ENCODE measurements at regions not wholly inside any gene's neighbourhood (a gene's known extent, or its start where the extent isn't known, plus 50 kb on each side); places are given as distances from the start of the nearest gene placed in this dataset.

DNA sequence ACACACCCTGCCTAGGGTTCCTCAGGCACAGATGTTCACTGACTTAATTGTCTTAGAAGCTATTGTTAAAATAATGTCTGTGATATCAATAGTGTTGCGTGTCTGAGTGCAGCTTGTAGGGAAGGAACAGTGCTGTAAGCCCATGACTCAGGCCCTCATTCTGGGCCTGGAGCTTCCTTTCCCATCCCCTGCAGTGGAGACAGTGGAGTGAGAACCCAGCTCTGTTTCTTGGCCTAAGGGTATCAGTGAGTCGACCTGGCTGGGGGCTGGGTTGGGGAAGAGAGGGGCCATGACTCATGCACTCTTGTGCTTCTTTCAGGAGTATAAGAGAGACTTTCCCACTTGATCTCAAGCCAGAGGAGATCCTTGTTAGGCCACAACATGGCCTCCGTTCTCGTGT is 106.8 kb downstream of the HRH4 start:
- DNase-seq (ENCODE audit: insufficient read length) (no peak), FAIRE-seq (no peak)
- TF ChIP-seq TAF1 (IDR thresholded peaks at IDR 0.05; ENCODE audit: borderline replicate concordance, low read depth, low read length) (no peak), POLR2A (IDR thresholded peaks at IDR 0.05; ENCODE audit: low read depth, low read length) (no peak), POLR2AphosphoS5 (IDR thresholded peaks at IDR 0.05; ENCODE audit: low read depth, low read length) (no peak)

DNA sequence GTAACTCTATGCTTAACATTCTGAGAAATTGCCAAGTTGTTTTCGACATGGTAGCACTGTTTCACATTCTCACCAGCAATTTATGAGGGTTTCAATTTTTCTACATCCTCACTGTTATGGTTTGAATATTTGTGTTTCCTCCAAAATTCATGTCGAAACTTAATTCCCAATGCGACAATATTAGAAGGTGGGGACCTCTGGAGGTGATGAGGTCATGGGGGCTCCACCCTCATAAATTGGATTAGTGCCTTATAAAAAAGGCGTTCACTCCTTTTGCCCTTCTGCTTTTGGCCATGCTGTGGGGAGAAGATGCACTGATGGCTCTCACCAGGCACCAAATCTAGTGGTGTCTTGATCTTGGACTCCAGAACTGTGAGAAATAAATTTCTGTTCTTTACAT is 110.3 kb downstream of the HRH4 start:
- no peak for TF ChIP-seq POLR2AphosphoS5 (IDR thresholded peaks at IDR 0.05; ENCODE audit: low read depth, low read length)
- no peak for TF ChIP-seq TAF1 (IDR thresholded peaks at IDR 0.05; ENCODE audit: borderline replicate concordance, low read depth, low read length)
- TF ChIP-seq POLR2A (IDR thresholded peaks at IDR 0.05; ENCODE audit: low read depth, low read length): no peak
- DNase-seq (ENCODE audit: insufficient read length): no peak
- FAIRE-seq: no peak

DNA sequence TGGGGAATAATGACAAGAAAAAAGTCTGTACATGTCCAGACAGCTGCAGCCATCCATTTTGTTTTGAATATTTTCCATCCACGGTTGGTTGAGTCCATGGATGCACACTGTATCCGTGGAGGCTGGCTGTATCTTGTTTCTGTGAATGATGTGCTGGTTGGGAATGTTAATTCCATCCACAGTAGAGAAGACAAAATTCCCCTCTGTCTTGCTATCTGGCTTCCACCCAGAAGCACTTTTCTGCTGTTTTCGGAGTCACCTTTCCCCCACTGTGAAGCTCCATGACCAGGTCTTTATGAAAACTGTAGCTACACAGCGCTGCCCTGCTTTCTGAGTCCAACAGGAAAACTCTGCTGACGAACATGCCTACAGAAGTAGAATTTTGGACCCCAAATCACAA is 122.3 kb downstream of the HRH4 start:
- no peak for TF ChIP-seq POLR2AphosphoS5 (IDR thresholded peaks at IDR 0.05; ENCODE audit: low read depth, low read length)
- no peak for TF ChIP-seq TAF1 (IDR thresholded peaks at IDR 0.05; ENCODE audit: borderline replicate concordance, low read depth, low read length)
- no peak for TF ChIP-seq POLR2A (IDR thresholded peaks at IDR 0.05; ENCODE audit: low read depth, low read length)
- no peak for DNase-seq (ENCODE audit: insufficient read length)
- FAIRE-seq: no peak

DNA sequence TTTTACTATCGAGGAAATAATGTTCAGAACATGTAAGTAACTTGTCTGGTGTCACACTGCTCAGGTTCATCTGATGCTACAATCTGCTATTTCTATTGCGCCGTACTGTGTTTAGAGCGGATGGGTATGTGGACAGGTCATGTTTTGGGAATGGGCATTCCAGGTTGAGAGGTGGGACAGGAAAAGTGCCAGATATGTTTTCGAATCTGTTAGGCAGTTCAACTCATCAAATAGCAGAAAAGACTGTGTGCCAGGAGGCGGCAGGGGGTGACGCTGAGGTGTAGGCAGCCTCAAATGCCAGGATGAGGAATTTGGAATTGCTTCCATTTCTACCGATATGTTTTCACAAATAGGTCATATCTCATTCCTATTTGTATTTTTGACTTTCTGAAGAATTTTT is 123.8 kb downstream of the HRH4 start:
- TF ChIP-seq POLR2A (IDR thresholded peaks at IDR 0.05; ENCODE audit: low read depth, low read length) (no peak), POLR2AphosphoS5 (IDR thresholded peaks at IDR 0.05; ENCODE audit: low read depth, low read length) (no peak), TAF1 (IDR thresholded peaks at IDR 0.05; ENCODE audit: borderline replicate concordance, low read depth, low read length) (no peak)
- DNase-seq (ENCODE audit: insufficient read length) (no peak), FAIRE-seq (no peak)

DNA sequence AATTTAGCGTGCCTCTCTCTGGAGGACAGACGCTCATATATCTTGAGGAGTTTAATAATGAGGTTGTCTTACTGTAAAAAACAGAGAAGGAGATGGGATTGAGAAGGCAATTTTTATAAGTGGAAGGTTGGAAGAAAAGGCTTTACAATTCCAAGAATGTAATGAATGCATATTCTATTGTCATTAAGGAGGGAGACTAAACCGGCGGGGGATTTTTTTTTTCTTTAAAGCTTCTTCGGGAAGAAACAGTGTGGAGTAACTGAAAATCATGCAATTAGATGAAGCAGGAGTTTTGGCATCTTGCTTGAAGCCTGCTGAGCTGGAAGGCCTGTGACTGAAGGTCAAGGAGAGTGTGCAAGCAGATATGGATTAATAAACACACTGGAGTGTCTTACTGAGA is 124.4 kb downstream of the HRH4 start:
- TF ChIP-seq POLR2A (IDR thresholded peaks at IDR 0.05; ENCODE audit: low read depth, low read length) (no peak), POLR2AphosphoS5 (IDR thresholded peaks at IDR 0.05; ENCODE audit: low read depth, low read length) (no peak), TAF1 (IDR thresholded peaks at IDR 0.05; ENCODE audit: borderline replicate concordance, low read depth, low read length) (no peak)
- no peak for DNase-seq (ENCODE audit: insufficient read length)
- FAIRE-seq: no peak

DNA sequence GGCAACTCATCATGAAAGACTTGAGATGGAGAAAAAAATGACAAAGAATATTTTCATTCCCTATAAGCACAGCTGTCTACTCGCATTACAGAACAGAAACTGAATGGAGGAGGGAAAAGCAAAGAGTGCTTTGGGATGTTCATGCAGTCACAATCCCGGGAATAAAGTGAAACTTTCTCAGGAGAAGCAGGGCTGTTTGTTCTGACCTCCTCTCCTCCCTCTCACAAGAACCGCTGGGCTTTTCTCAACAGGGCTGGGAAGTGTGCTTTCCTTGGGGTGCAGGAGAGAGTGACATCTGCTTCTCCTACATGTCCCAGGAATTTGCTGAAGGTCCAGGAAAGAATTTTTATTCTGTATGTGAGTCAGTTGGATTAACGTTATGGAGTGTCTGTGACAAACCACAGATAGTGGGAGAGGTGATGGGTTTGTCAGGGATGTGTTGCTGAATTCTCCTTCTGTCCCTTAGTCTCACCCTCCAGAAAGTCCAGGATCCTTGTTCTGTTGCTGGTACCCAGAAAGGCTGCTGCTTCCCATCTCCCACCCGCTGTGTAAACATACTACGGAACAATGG is 125.6 kb downstream of the HRH4 start:
- FAIRE-seq: no peak
- TF ChIP-seq POLR2A (IDR thresholded peaks at IDR 0.05; ENCODE audit: low read depth, low read length) (no peak), TAF1 (IDR thresholded peaks at IDR 0.05; ENCODE audit: borderline replicate concordance, low read depth, low read length) (no peak), POLR2AphosphoS5 (IDR thresholded peaks at IDR 0.05; ENCODE audit: low read depth, low read length) (no peak)
- no peak for DNase-seq (ENCODE audit: insufficient read length)

DNA sequence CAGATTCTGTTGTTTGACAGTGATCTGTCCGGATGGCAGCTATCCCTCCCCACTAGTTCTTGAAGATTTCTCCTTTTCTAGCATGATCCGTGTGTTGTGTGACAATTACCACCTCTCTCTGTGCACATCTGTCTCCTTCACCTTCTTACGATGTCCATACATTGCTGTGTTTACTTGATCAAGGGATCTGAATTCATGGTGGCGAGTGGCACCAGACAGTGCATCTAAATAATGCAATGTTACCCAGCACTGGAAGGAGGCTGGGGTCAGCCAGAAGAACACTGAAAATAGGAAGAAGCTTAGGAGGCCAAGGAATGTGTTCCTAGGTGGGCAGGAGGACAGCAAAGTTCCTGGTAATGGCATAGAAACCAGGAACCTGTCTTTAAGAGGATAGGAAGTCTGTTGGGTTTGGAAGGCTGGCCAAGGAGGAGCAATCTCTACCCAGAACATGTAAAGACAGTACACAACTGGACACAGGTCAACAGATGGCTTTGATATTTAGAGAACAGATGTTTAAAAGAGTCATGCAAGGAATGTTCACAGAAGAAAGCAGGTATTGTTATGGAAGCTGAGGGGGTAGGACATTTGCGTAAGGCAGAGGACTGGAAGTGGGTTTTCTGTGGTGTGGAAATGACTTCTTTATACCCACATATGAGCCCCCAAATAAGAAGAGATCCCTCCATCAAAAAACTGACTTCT is 126.4 kb downstream of the HRH4 start:
- no peak for DNase-seq (ENCODE audit: insufficient read length)
- FAIRE-seq: no peak
- TF ChIP-seq TAF1 (IDR thresholded peaks at IDR 0.05; ENCODE audit: borderline replicate concordance, low read depth, low read length): no peak
- TF ChIP-seq POLR2A (IDR thresholded peaks at IDR 0.05; ENCODE audit: low read depth, low read length): no peak
- no peak for TF ChIP-seq POLR2AphosphoS5 (IDR thresholded peaks at IDR 0.05; ENCODE audit: low read depth, low read length)

DNA sequence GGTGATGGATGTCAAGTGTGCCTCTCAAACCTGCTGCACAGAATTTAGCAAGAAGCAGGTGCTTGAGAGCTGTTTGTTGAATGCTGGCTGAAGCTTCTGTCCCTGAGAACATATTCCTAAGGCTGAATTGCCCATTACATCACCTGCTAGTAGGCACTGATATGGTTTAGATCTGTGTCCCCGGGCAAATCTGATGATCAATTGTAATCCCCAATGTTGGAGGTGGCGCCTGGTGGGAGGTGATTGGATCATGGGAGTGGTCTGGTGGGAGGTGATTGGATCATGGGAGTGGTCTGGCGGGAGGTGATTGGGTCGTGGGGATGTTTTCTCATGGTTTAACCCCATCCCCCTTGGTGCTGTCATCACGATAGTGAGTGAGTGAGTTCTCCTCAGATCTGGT is 128.0 kb downstream of the HRH4 start:
- TF ChIP-seq TAF1 (IDR thresholded peaks at IDR 0.05; ENCODE audit: borderline replicate concordance, low read depth, low read length) (no peak), POLR2A (IDR thresholded peaks at IDR 0.05; ENCODE audit: low read depth, low read length) (no peak), POLR2AphosphoS5 (IDR thresholded peaks at IDR 0.05; ENCODE audit: low read depth, low read length) (no peak)
- no peak for DNase-seq (ENCODE audit: insufficient read length)

DNA sequence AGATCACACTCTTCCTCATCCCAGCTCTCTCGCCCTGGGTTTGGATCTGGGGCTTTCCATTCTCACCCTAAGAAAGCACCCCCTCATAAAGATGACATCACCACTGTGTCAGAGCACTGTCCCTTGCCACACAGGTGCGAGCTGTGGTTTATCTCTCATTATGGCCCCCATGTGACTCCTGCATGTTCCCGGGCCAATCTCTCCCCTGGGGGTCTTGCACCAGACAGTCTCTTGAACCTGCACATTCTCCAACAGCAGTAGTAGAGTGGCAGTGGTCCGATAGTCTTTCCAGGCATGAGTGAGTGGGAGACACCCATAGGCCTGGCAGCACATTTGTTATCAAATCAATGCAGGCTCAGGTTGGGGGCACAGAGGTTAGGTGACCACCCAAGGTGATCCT is 130.5 kb downstream of the HRH4 start:
- no peak for TF ChIP-seq POLR2AphosphoS5 (IDR thresholded peaks at IDR 0.05; ENCODE audit: low read depth, low read length)
- TF ChIP-seq POLR2A (IDR thresholded peaks at IDR 0.05; ENCODE audit: low read depth, low read length): no peak
- TF ChIP-seq TAF1 (IDR thresholded peaks at IDR 0.05; ENCODE audit: borderline replicate concordance, low read depth, low read length): no peak
- DNase-seq (ENCODE audit: insufficient read length) (no peak), FAIRE-seq (no peak)

More for the DNA sequence above, 128.0 kb downstream of the HRH4 start:
- FAIRE-seq: no peak

DNA sequence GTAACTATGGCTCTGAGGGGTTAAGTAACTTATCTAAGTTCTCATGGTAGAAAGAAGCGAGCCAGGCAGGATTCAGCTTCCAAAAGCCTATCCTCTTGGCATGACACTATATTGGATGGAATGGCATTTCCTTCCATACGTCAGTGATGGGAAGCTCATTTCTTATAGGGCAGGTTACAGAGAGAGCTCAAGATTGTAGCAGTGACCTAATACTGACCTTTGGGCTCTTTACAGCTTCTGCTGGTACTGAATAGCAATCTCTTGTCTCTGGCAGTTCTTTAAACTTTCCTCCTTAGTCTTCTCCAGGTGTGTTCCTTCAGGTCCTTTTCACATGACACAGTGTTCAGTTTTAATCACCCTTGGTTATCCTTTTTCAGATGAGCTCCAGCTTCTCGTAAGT is 133.0 kb downstream of the HRH4 start:
- no peak for FAIRE-seq
- TF ChIP-seq POLR2A (IDR thresholded peaks at IDR 0.05; ENCODE audit: low read depth, low read length) (no peak), TAF1 (IDR thresholded peaks at IDR 0.05; ENCODE audit: borderline replicate concordance, low read depth, low read length) (no peak), POLR2AphosphoS5 (IDR thresholded peaks at IDR 0.05; ENCODE audit: low read depth, low read length) (no peak)
- DNase-seq (ENCODE audit: insufficient read length): no peak

DNA sequence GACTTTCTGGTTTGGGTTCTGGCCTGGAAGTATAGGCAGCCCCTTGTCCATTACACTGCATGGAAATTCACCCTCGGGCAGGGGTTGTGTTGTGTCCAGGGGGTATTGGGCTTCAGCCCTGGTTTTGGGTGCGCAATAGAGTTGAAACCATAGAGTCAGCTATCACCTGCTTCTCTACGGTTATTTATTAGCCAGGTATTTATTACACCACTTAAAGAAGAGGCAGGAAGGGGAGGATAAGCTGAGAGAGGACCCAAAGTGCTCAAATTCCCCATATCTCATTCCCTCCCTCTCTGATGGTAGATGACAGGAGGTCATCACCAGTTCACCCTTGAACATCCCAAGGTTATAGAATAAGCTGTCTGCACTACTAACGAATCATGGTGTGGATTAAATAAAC is 133.4 kb downstream of the HRH4 start:
- TF ChIP-seq POLR2A (IDR thresholded peaks at IDR 0.05; ENCODE audit: low read depth, low read length): no peak
- TF ChIP-seq TAF1 (IDR thresholded peaks at IDR 0.05; ENCODE audit: borderline replicate concordance, low read depth, low read length): no peak
- TF ChIP-seq POLR2AphosphoS5 (IDR thresholded peaks at IDR 0.05; ENCODE audit: low read depth, low read length): no peak
- no peak for DNase-seq (ENCODE audit: insufficient read length)
- FAIRE-seq: no peak

DNA sequence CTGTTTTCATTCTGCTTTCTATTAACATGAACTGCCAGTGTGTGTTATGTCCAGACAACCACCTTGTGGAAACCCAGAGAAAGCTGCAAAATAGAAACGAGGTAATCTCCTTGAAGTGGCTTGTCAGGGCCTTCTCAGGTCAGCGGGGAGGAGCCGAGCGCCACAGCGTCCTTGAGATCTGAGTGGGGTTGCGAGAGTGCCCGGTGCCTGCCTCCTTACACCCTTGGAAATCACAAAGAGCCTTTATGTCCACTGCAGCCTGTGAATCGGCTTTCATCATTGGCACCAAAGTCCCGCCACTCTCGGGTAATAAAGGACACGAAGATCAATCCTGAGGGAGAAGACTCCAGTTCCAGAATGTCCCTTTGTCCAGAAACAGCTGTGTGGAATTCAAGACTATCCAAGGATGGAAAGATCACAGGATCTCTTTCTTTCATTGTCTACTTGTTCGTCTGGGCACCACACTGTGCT is 135.2 kb downstream of the HRH4 start:
- FAIRE-seq: no peak

More for the DNA sequence above, 135.2 kb downstream of the HRH4 start:
- TF ChIP-seq TAF1 (IDR thresholded peaks at IDR 0.05; ENCODE audit: borderline replicate concordance, low read depth, low read length) (no peak), POLR2A (IDR thresholded peaks at IDR 0.05; ENCODE audit: low read depth, low read length) (no peak), POLR2AphosphoS5 (IDR thresholded peaks at IDR 0.05; ENCODE audit: low read depth, low read length) (no peak)
- no peak for DNase-seq (ENCODE audit: insufficient read length)
